ENCODE measurements at regions not wholly inside any gene's neighbourhood (a gene's known extent, or its start where the extent isn't known, plus 50 kb on each side); places are given as distances from the start of the nearest gene placed in this dataset.

GRCh38 chr10:44498222-44498621, 113.3 kb upstream of the CXCL12 start:
- ATAC-seq: no peak
- TF ChIP-seq ZNF565 (CRISPR knock-in tag; conservative IDR thresholded peaks at IDR 0.05; ENCODE audit: low read depth) (no peak), ZFP3 (CRISPR knock-in tag; IDR thresholded peaks at IDR 0.05) (no peak), CSDC2 (CRISPR knock-in tag; IDR thresholded peaks at IDR 0.05) (no peak), PATZ1 (CRISPR knock-in tag; IDR thresholded peaks at IDR 0.05; ENCODE audit: borderline replicate concordance) (no peak), BACH2 (CRISPR knock-in tag; IDR thresholded peaks at IDR 0.05; ENCODE audit: borderline replicate concordance) (no peak), ISL1 (CRISPR knock-in tag; IDR thresholded peaks at IDR 0.05) (no peak), ZNF8 (CRISPR knock-in tag; IDR thresholded peaks at IDR 0.05) (no peak), ARNTL (CRISPR knock-in tag; IDR thresholded peaks at IDR 0.05; ENCODE audit: borderline replicate concordance, low read depth) (no peak), RARB (CRISPR knock-in tag; IDR thresholded peaks at IDR 0.05) (no peak), CREB5 (CRISPR knock-in tag; IDR thresholded peaks at IDR 0.05; ENCODE audit: low read depth) (no peak), ZNF70 (CRISPR knock-in tag; IDR thresholded peaks at IDR 0.05) (no peak), POU6F1 (CRISPR knock-in tag; IDR thresholded peaks at IDR 0.05; ENCODE audit: borderline replicate concordance, low read depth) (no peak), CSRNP3 (CRISPR knock-in tag; IDR thresholded peaks at IDR 0.05) (no peak), OSR1 (CRISPR knock-in tag; IDR thresholded peaks at IDR 0.05) (no peak), TSHZ2 (CRISPR knock-in tag; IDR thresholded peaks at IDR 0.05) (no peak), SNAI2 (CRISPR knock-in tag; IDR thresholded peaks at IDR 0.05) (no peak), ZC3H10 (CRISPR knock-in tag; IDR thresholded peaks at IDR 0.05) (no peak), GLIS3 (CRISPR knock-in tag; IDR thresholded peaks at IDR 0.05) (no peak), TCF4 (CRISPR knock-in tag; IDR thresholded peaks at IDR 0.05; ENCODE audit: borderline replicate concordance) (no peak)

- no peak for ATAC-seq
- TF ChIP-seq BACH2 (CRISPR knock-in tag; IDR thresholded peaks at IDR 0.05; ENCODE audit: borderline replicate concordance) (no peak), ZNF8 (CRISPR knock-in tag; IDR thresholded peaks at IDR 0.05) (no peak), POU6F1 (CRISPR knock-in tag; IDR thresholded peaks at IDR 0.05; ENCODE audit: borderline replicate concordance, low read depth) (no peak), TOX (CRISPR knock-in tag; IDR thresholded peaks at IDR 0.05; ENCODE audit: borderline replicate concordance) (no peak), TCF4 (CRISPR knock-in tag; IDR thresholded peaks at IDR 0.05; ENCODE audit: borderline replicate concordance) (no peak), RARB (CRISPR knock-in tag; IDR thresholded peaks at IDR 0.05) (no peak), ZFP3 (CRISPR knock-in tag; IDR thresholded peaks at IDR 0.05) (no peak), GLIS3 (CRISPR knock-in tag; IDR thresholded peaks at IDR 0.05) (no peak), ESRRG (CRISPR knock-in tag; IDR thresholded peaks at IDR 0.05) (no peak), PPARA (CRISPR knock-in tag; IDR thresholded peaks at IDR 0.05; ENCODE audit: borderline replicate concordance) (no peak)
These were observed 115.6 kb upstream of the CXCL12 start for GRCh38 chr10:44500451-44500850.

Measured in SK-N-SH treated with all-trans-retinoic acid at 6 μM for 48 hours (cell line).